Calu3 (cell line): ENCODE measurements at regions not wholly inside any gene's neighbourhood (a gene's known extent, or its start where the extent isn't known, plus 50 kb on each side); places are given as distances from the start of the nearest gene placed in this dataset.

Source experiments
- BruUV-seq: library from RNA; stranded (reverse); fragments of 400-500 nt; replicated peaks from 2 replicates; lab custom pipeline; 2021; lab: Mats Ljungman, UMichigan
- CTCF ChIA-PET: fragments of 300-600 bp; sonication (Branson Sonifier 250); formaldehyde crosslinking; loops from one replicate; lab custom pipeline; 2022; ENCODE audit warnings: antibody characterized with exemption; lab: Charles Lee
- DNase-seq: peaks from one replicate; pipeline ENCODE4 v3.0.0; 2022
- H3K27ac Mint-ChIP-seq: one replicate; pipeline ENCODE4 v1.8.0; 2022; ENCODE audit warnings: mixed read lengths; ENCODE audit not compliant: unreplicated experiment
- H3K27me3 Mint-ChIP-seq: one replicate; pipeline ENCODE4 v1.8.0; 2022; ENCODE audit warnings: mixed read lengths; ENCODE audit not compliant: unreplicated experiment
- H3K36me3 Mint-ChIP-seq: one replicate; pipeline ENCODE4 v1.8.0; 2022; ENCODE audit warnings: mild to moderate bottlenecking, moderate library complexity, mixed read lengths; ENCODE audit not compliant: insufficient read depth, unreplicated experiment
- H3K4me1 Mint-ChIP-seq: one replicate; pipeline ENCODE4 v1.8.0; 2022; ENCODE audit warnings: mild to moderate bottlenecking, low read depth, mixed read lengths; ENCODE audit not compliant: unreplicated experiment
- H3K4me3 Mint-ChIP-seq: one replicate; pipeline ENCODE4 v1.8.0; 2022; ENCODE audit warnings: mild to moderate bottlenecking, low read depth, moderate library complexity, mixed read lengths; ENCODE audit not compliant: unreplicated experiment
- H3K9me3 Mint-ChIP-seq: one replicate; pipeline ENCODE4 v1.8.0; 2022; ENCODE audit warnings: low read depth, mixed read lengths; ENCODE audit not compliant: unreplicated experiment
- CTCF ChIP-seq: fragments of 200-600 bp; IDR thresholded peaks from one replicate; pipeline ENCODE4 v1.8.0; 2022; ENCODE audit warnings: antibody characterized with exemption; ENCODE audit not compliant: unreplicated experiment
- intact Hi-C: fragments of 100-400 bp; cut with micrococcal nuclease; formaldehyde crosslinking; loops from one replicate; pipeline ENCODE4 v1.10.0; 2022; ENCODE audit not compliant: unreplicated experiment

GRCh38 chr1:195872376-195872775 lies 735.9 kb downstream of the KCNT2 start:
- Mint-ChIP-seq H3K4me3 (no peak overlapping the region), H3K27me3 (no peaks in the 10 kb centered on the region), H3K27ac (no peak overlapping the region), H3K9me3 (peaks cover 3% of the 10 kb centered on the region), H3K36me3 (no peaks in the 10 kb centered on the region), H3K4me1 (no peaks in the 10 kb centered on the region)
- CTCF ChIA-PET, result no interaction called here
- TF ChIP-seq CTCF, result no peak
- BruUV-seq, result no TSS peak
- no peak for DNase-seq
- intact Hi-C loops, result no loop called here

- no peak for TF ChIP-seq CTCF
- BruUV-seq, result no TSS peak
- no peak overlapping the region for H3K27ac Mint-ChIP-seq
- H3K4me1 Mint-ChIP-seq, result no peaks in the 10 kb centered on the region
- DNase-seq, result no peak
- CTCF ChIA-PET, result no interaction called here
- intact Hi-C loops, result no loop called here
- peaks cover 3% of the 10 kb centered on the region for H3K9me3 Mint-ChIP-seq
- no peak overlapping the region for H3K4me3 Mint-ChIP-seq
- H3K27me3 Mint-ChIP-seq, result no peaks in the 10 kb centered on the region
- no peaks in the 10 kb centered on the region for H3K36me3 Mint-ChIP-seq
These were observed 740.6 kb downstream of the KCNT2 start for GRCh38 chr1:195867638-195868037.

- intact Hi-C loops, result no loop called here
- no peak for DNase-seq
- BruUV-seq, result no TSS peak
- Mint-ChIP-seq H3K9me3 (no peaks in the 10 kb centered on the region), H3K27ac (no peak overlapping the region), H3K4me3 (no peak overlapping the region), H3K27me3 (no peaks in the 10 kb centered on the region), H3K36me3 (no peaks in the 10 kb centered on the region), H3K4me1 (no peaks in the 10 kb centered on the region)
- CTCF ChIA-PET, result no interaction called here
- TF ChIP-seq CTCF, result no peak
These were observed 741.4 kb downstream of the KCNT2 start for GRCh38 chr1:195866781-195867222.

GRCh38 chr1:195866091-195866780 lies 742.0 kb downstream of the KCNT2 start:
- DNase-seq, result no peak
- no TSS peak for BruUV-seq
- Mint-ChIP-seq H3K9me3 (no peaks in the 10 kb centered on the region), H3K27ac (no peak overlapping the region), H3K4me1 (no peaks in the 10 kb centered on the region), H3K4me3 (no peak overlapping the region), H3K27me3 (no peaks in the 10 kb centered on the region), H3K36me3 (no peaks in the 10 kb centered on the region)
- intact Hi-C loops, result no loop called here
- no peak for TF ChIP-seq CTCF
- CTCF ChIA-PET, result no interaction called here
